ENCODE measurements at regions not wholly inside any gene's neighbourhood (a gene's known extent, or its start where the extent isn't known, plus 50 kb on each side); places are given as distances from the start of the nearest gene placed in this dataset.

DNA sequence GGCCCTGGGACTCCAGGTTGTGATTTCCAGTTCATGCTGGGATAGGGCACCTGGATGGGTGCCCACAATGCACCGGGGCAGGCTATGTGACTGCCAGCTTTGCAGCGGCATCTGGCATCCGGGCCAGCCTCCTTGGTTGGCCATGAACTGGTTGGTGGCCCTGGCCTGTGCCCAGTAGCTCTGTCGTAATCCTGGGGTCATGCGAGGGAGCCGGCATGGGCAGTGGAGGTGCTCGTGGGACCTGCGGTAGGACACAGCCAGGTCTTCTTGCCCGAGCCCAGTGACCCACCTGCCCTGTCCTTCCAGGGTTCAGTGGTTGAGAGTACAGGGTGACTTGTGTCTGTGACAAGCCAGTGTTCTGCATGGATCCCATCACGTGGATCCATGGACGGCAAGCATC is 237.9 kb downstream of the SNRPN start:
- no peaks in the 10 kb centered on the region for H3K4me1 ChIP-seq (replicated peaks in 1 of 4; ENCODE audit: control insufficient read depth in 3 of 4, insufficient read depth in 4 of 4, low read length in 3 of 4)
- H2BK5ac ChIP-seq (ENCODE audit: low read depth, low read length), result no peak overlapping the region
- no peak overlapping the region for H2BK12ac ChIP-seq (ENCODE audit: low read depth, low read length)
- H2BK20ac ChIP-seq (ENCODE audit: low read length), result no peak overlapping the region
- no peaks in the 10 kb centered on the region for H3K23me2 ChIP-seq (ENCODE audit: low read depth, low read length)
- CTCF ChIA-PET (ENCODE audit: partially characterized antibody), result no interaction called here
- H3K27me3 ChIP-seq (replicated peaks in 1 of 4; ENCODE audit: control insufficient read depth in 3 of 4, extremely low read depth in 1 of 4, insufficient read depth in 3 of 4, low read length in 3 of 4), result no peaks in the 10 kb centered on the region
- no peak overlapping the region for H3K9ac ChIP-seq (replicated peaks in 1 of 4; ENCODE audit: extremely low read depth in 1 of 4, low read depth in 3 of 4, low read length in 3 of 4)
- no peak overlapping the region for H2AK5ac ChIP-seq (ENCODE audit: low read depth, low read length)
- H3K36me3 ChIP-seq (ENCODE audit: control insufficient read depth in 2 of 4, insufficient read depth in 4 of 4, low read length in 3 of 4), result no peaks in the 10 kb centered on the region
- TF ChIP-seq CHD1 (IDR thresholded peaks at IDR 0.05; ENCODE audit: low read depth, low read length) (no peak), RFX5 (IDR thresholded peaks at IDR 0.05; ENCODE audit: borderline replicate concordance, low read depth, low read length) (no peak), PHF8 (conservative IDR thresholded peaks at IDR 0.05; ENCODE audit: low read depth, low read length) (no peak), POU5F1 (IDR thresholded peaks at IDR 0.05; ENCODE audit: low read depth, low read length) (no peak), YY1 (IDR thresholded peaks at IDR 0.05; ENCODE audit: low read depth, low read length) (no peak), TEAD4 (IDR thresholded peaks at IDR 0.05; ENCODE audit: low read depth, low read length) (no peak), EZH2 (IDR thresholded peaks at IDR 0.05; ENCODE audit: low read depth, low read length, severe bottlenecking) (no peak), ZNF274 (IDR thresholded peaks at IDR 0.05; ENCODE audit: borderline replicate concordance, extremely low read depth, low read length) (no peak), NANOG (IDR thresholded peaks at IDR 0.05; ENCODE audit: insufficient read depth, low read depth, low read length, poor library complexity, severe bottlenecking) (no peak)
- TF ChIP-seq, protein P1, sequence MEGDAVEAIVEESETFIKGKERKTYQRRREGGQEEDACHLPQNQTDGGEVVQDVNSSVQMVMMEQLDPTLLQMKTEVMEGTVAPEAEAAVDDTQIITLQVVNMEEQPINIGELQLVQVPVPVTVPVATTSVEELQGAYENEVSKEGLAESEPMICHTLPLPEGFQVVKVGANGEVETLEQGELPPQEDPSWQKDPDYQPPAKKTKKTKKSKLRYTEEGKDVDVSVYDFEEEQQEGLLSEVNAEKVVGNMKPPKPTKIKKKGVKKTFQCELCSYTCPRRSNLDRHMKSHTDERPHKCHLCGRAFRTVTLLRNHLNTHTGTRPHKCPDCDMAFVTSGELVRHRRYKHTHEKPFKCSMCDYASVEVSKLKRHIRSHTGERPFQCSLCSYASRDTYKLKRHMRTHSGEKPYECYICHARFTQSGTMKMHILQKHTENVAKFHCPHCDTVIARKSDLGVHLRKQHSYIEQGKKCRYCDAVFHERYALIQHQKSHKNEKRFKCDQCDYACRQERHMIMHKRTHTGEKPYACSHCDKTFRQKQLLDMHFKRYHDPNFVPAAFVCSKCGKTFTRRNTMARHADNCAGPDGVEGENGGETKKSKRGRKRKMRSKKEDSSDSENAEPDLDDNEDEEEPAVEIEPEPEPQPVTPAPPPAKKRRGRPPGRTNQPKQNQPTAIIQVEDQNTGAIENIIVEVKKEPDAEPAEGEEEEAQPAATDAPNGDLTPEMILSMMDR (IDR thresholded peaks at IDR 0.05; ENCODE audit: control extremely low read depth in 1 of 3, insufficient read depth in 1 of 3, low read depth in 1 of 3, low read length in 3 of 3), result no peak
- no peak overlapping the region for H2BK120ac ChIP-seq (replicated peaks; ENCODE audit: low read depth, low read length)
- no peak overlapping the region for H3K4me3 ChIP-seq (ENCODE audit: extremely low read depth in 1 of 4, insufficient read depth in 2 of 4, low read depth in 3 of 4, low read length in 4 of 4)
- H3K23ac ChIP-seq (ENCODE audit: insufficient read length), result no peak overlapping the region
- H2AFZ ChIP-seq (ENCODE audit: low read length), result no peak overlapping the region
- no peak overlapping the region for H4K5ac ChIP-seq (ENCODE audit: insufficient read length, low read depth, low read length)
- FAIRE-seq, result no peak
- H3K18ac ChIP-seq (ENCODE audit: extremely low read depth, low read length), result no peak overlapping the region
- H4K91ac ChIP-seq (replicated peaks; ENCODE audit: insufficient read length, low read length), result no peak overlapping the region
- POLR2A ChIA-PET (ENCODE audit: partially characterized antibody), result no interaction called here
- no peak overlapping the region for H3K27ac ChIP-seq (ENCODE audit: low read depth, low read length)
- no peak overlapping the region for H3K56ac ChIP-seq (replicated peaks; ENCODE audit: insufficient read length, low read depth, low read length)
- H2BK15ac ChIP-seq (ENCODE audit: low read length), result no peak overlapping the region
- no peak overlapping the region for H3K14ac ChIP-seq (ENCODE audit: insufficient read length)
- DNase-seq (ENCODE audit: low read depth in 1 of 2, low spot score in 2 of 2), result no peak
- no peak overlapping the region for H3K4ac ChIP-seq (replicated peaks; ENCODE audit: insufficient read length, low read depth, low read length)
- WGBS, 2 experiments (ENCODE audit: extremely low coverage in 1 of 2, insufficient coverage in 1 of 2, insufficient read length in 1 of 2, insufficient replicate concordance in 2 of 2, low coverage in 1 of 2, low lambda C conversion rate in 2 of 2, missing lambda C conversion rate in 1 of 2), result 87% methylated on average over 11 of the region's 11 CpGs; no CpG with 5 or more reads in 1 of the 2 experiments
- H4K8ac ChIP-seq (ENCODE audit: extremely low read depth, insufficient read depth, low read length), result no peak overlapping the region
- peaks cover 81 to 99% of the 10 kb centered on the region in 2 experiments for H3K9me3 ChIP-seq (ENCODE audit: insufficient read depth in 2 of 2, low read depth in 1 of 2, low read length in 1 of 2)
- no peak overlapping the region for H3K4me2 ChIP-seq (ENCODE audit: insufficient read depth in 1 of 2, low read depth in 2 of 2, low read length in 2 of 2)
- H4K20me1 ChIP-seq (replicated peaks in 1 of 2; ENCODE audit: control insufficient read depth in 1 of 2, insufficient read depth in 2 of 2, low read length in 2 of 2), result no peaks in the 10 kb centered on the region
- H3K79me2 ChIP-seq (ENCODE audit: control insufficient read depth in 1 of 2, insufficient read depth in 2 of 2, low read length in 2 of 2), result no peaks in the 10 kb centered on the region
- H3K79me1 ChIP-seq (ENCODE audit: low read depth, low read length), result no peaks in the 10 kb centered on the region
